Muscle of leg (tissue), 3 donors: ENCODE measurements at regions not wholly inside any gene's neighbourhood (a gene's known extent, or its start where the extent isn't known, plus 50 kb on each side); places are given as distances from the start of the nearest gene placed in this dataset.

Experiments
- DNase-seq: peaks from one replicate; pipeline ENCODE4 v3.0.0; 2013
- H3K27ac ChIP-seq: one replicate; pipeline ENCODE4 v1.5.1; 2013; ENCODE audit warnings: mild to moderate bottlenecking, low read length, control low read depth
- H3K27me3 ChIP-seq: one replicate; pipeline ENCODE4 v1.6.1; 2013; ENCODE audit warnings: low read length; ENCODE audit not compliant: control insufficient read depth, insufficient read depth
- H3K36me3 ChIP-seq: one replicate; pipeline ENCODE4 v1.6.1; 2013; ENCODE audit warnings: low read length; ENCODE audit not compliant: control insufficient read depth, insufficient read depth
- H3K4me1 ChIP-seq: one replicate; pipeline ENCODE4 v1.6.1; 2013; ENCODE audit warnings: low read length; ENCODE audit not compliant: control insufficient read depth, insufficient read depth
- H3K4me3 ChIP-seq: one replicate; pipeline ENCODE4 v1.5.1; 2013; ENCODE audit warnings: low read length, control low read depth
- H3K9me3 ChIP-seq: replicated peaks from 2 replicates; pipeline ENCODE4 v1.6.1; 2013; ENCODE audit warnings: low read depth, low read length; ENCODE audit not compliant: control insufficient read depth
- WGBS: methylation state at CpG from one replicate; pipeline ENCODE4 v1.1.5; 2013; ENCODE audit warnings: missing lambda C conversion rate; ENCODE audit not compliant: insufficient coverage; 5-methylcytosine and 5-hydroxymethylcytosine counted together

- H3K27ac ChIP-seq, result no peak overlapping the region
- WGBS, result no CpG with 5 or more reads among the region's 2 CpGs
- no peaks in the 10 kb centered on the region for H3K27me3 ChIP-seq
- no peaks in the 10 kb centered on the region for H3K36me3 ChIP-seq
- H3K9me3 ChIP-seq, result no peaks in the 10 kb centered on the region
- DNase-seq, result no peak
- H3K4me1 ChIP-seq, result no peaks in the 10 kb centered on the region
- H3K4me3 ChIP-seq, result no peak overlapping the region
These were observed 780.1 kb downstream of the TUSC7 start for GRCh38 chr3:117489663-117490079.

GRCh38 chr3:117490716-117491115, 781.1 kb downstream of the TUSC7 start:
- DNase-seq, result no peak
- H3K4me1 ChIP-seq, result no peaks in the 10 kb centered on the region
- no peaks in the 10 kb centered on the region for H3K36me3 ChIP-seq
- 57% methylated on average over 1 of the region's 1 CpG for WGBS
- no peak overlapping the region for H3K4me3 ChIP-seq
- H3K27me3 ChIP-seq, result no peaks in the 10 kb centered on the region
- H3K9me3 ChIP-seq, result no peaks in the 10 kb centered on the region
- no peak overlapping the region for H3K27ac ChIP-seq

- Histone ChIP-seq H3K36me3 (no peaks in the 10 kb centered on the region), H3K9me3 (no peaks in the 10 kb centered on the region), H3K27ac (no peak overlapping the region), H3K4me1 (no peaks in the 10 kb centered on the region), H3K4me3 (no peak overlapping the region), H3K27me3 (no peaks in the 10 kb centered on the region)
- no CpG with 5 or more reads among the region's 2 CpGs for WGBS
- DNase-seq, result no peak
These were observed 786.0 kb downstream of the TUSC7 start for GRCh38 chr3:117495620-117496019.

GRCh38 chr3:117499189-117499870, 789.8 kb downstream of the TUSC7 start:
- no peak for DNase-seq
- Histone ChIP-seq H3K27ac (no peak overlapping the region), H3K36me3 (no peaks in the 10 kb centered on the region), H3K4me3 (no peak overlapping the region), H3K27me3 (no peaks in the 10 kb centered on the region), H3K4me1 (no peaks in the 10 kb centered on the region), H3K9me3 (no peaks in the 10 kb centered on the region)
- no CpG with 5 or more reads among the region's 4 CpGs for WGBS

DNA sequence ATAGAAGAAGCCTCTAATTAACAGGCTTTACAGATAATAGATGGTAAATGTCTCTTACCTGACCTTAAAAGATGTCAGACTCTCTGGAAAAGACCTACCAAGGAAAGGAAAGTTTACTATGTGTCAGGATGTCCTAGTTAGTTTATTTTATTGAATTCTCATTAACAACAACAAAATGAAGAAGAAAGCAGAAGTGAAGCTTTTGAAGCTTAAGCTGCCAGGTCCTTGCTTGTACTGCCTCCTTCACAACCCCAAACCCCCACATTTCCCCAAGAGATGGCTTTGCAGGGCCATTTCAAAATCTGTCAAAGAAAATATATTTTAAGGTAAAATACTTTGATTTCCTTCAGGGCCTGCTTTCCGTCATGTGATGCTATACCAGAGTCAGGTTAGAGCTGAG, 798.4 kb downstream of the TUSC7 start:
- no peaks in the 10 kb centered on the region for H3K27me3 ChIP-seq
- no peak for DNase-seq
- H3K36me3 ChIP-seq, result no peaks in the 10 kb centered on the region
- H3K27ac ChIP-seq, result no peak overlapping the region
- H3K4me3 ChIP-seq, result no peak overlapping the region
- no CpG with 5 or more reads among the region's 1 CpG for WGBS
- H3K4me1 ChIP-seq, result no peaks in the 10 kb centered on the region
- H3K9me3 ChIP-seq, result no peaks in the 10 kb centered on the region

DNA sequence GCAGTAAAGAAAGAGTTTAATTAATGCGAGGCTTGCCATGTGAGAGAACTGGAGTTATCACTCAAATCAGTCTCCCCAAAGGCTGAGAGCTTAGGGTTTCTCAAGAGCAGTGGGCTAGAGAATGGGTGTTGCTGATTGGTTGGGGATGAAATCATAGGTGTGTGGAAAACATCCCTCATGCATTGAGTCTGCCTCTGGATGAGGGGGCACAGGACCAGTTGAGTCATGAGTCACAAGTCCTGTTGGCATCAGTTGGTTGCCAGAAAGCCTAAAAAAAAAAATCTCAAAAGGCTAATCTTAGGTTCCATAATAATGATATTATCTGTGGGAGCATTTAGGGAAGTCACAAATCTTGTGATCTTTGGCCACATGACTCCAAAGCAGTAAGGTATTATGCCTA, 800.3 kb downstream of the TUSC7 start:
- no CpG with 5 or more reads among the region's 1 CpG for WGBS
- Histone ChIP-seq H3K27ac (no peak overlapping the region), H3K9me3 (no peaks in the 10 kb centered on the region), H3K4me1 (no peaks in the 10 kb centered on the region), H3K4me3 (no peak overlapping the region), H3K27me3 (no peaks in the 10 kb centered on the region), H3K36me3 (no peaks in the 10 kb centered on the region)
- DNase-seq, result no peak

DNA sequence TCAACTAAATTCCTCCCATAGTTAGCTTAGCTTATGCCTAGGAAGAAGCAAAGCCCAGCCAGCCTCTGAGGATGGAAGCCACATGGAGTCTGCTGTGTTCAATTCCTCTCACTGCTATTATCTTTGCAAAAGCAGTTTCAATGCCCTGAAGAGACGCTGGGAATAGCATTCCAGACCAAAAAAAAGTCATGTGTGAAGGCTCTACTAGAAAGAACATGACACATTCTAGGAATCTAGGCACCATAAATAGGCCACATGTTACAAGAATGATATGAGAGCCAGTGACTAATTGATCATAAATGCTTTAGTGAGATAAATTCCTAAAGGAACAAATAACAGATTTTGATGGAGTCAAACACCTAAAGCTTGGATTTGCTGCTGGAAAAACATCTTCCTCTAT, 800.8 kb downstream of the TUSC7 start:
- no peak overlapping the region for H3K4me3 ChIP-seq
- H3K27ac ChIP-seq, result no peak overlapping the region
- no peaks in the 10 kb centered on the region for H3K9me3 ChIP-seq
- H3K27me3 ChIP-seq, result no peaks in the 10 kb centered on the region
- H3K4me1 ChIP-seq, result no peaks in the 10 kb centered on the region
- H3K36me3 ChIP-seq, result no peaks in the 10 kb centered on the region
- DNase-seq, result no peak
- no CpG with 5 or more reads among the region's 1 CpG for WGBS

- no peaks in the 10 kb centered on the region for H3K9me3 ChIP-seq
- no CpG with 5 or more reads among the region's 1 CpG for WGBS
- H3K27me3 ChIP-seq, result no peaks in the 10 kb centered on the region
- no peak overlapping the region for H3K4me3 ChIP-seq
- H3K36me3 ChIP-seq, result no peaks in the 10 kb centered on the region
- no peaks in the 10 kb centered on the region for H3K4me1 ChIP-seq
- H3K27ac ChIP-seq, result no peak overlapping the region
- DNase-seq, result no peak
These were observed 803.4 kb downstream of the TUSC7 start for GRCh38 chr3:117512975-117513374.

DNA sequence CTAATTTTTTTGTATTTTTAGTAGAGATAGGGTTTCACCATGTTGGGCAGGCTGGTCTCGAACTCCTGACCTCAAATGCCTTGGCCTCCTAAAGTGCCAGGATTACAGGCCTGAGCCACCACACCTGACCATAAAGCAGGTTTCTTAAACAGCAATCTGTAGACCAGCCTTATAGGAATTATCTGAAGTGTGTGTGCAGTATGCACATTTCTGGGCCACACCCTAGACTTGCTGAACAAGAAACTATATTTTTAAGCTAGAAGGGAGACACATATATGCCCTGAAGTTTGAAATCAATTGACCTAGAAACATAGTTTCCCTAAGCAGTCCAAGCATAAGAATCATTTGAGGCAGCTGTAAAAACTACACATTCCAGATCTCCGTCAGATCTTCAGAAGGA, 805.7 kb downstream of the TUSC7 start:
- Histone ChIP-seq H3K4me3 (no peak overlapping the region), H3K27ac (no peak overlapping the region), H3K4me1 (no peaks in the 10 kb centered on the region), H3K36me3 (no peaks in the 10 kb centered on the region), H3K27me3 (no peaks in the 10 kb centered on the region), H3K9me3 (no peaks in the 10 kb centered on the region)
- DNase-seq, result peak; percentile 4
- WGBS, result no CpG with 5 or more reads among the region's 2 CpGs

DNA sequence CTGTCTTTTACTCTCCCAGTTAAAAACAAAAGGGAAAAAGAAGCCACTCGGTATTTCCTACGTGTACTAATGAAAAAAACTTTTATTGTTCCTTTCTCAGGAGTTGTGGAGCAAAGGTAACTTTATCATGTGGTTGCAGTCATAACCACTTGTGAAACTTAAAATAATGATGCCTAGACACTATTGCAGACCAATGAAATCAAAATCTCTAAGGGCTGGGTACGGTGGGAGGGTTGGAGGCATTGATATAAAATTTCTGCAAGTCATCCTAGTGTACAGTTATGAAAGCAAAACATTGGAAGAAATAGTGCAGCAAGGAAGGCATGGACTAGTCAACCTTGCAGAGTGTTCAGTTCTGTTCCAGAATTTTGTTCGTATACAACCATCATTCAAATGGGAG, 808.8 kb downstream of the TUSC7 start:
- no CpG with 5 or more reads among the region's 4 CpGs for WGBS
- no peaks in the 10 kb centered on the region for H3K36me3 ChIP-seq
- H3K9me3 ChIP-seq, result no peaks in the 10 kb centered on the region

GRCh38 chr3:117519776-117520175, 810.2 kb downstream of the TUSC7 start:
- H3K9me3 ChIP-seq, result no peaks in the 10 kb centered on the region
- no peak overlapping the region for H3K4me3 ChIP-seq
- no peaks in the 10 kb centered on the region for H3K36me3 ChIP-seq
- no peaks in the 10 kb centered on the region for H3K4me1 ChIP-seq
- DNase-seq, result no peak
- no peak overlapping the region for H3K27ac ChIP-seq
- H3K27me3 ChIP-seq, result no peaks in the 10 kb centered on the region
- WGBS, result no CpG with 5 or more reads among the region's 1 CpG

More for the DNA sequence above, 808.8 kb downstream of the TUSC7 start:
- no peak for DNase-seq
- H3K4me3 ChIP-seq, result no peak overlapping the region
- H3K4me1 ChIP-seq, result no peaks in the 10 kb centered on the region
- no peak overlapping the region for H3K27ac ChIP-seq
- H3K27me3 ChIP-seq, result no peaks in the 10 kb centered on the region
